ENCODE measurements at regions not wholly inside any gene's neighbourhood (a gene's known extent, or its start where the extent isn't known, plus 50 kb on each side); places are given as distances from the start of the nearest gene placed in this dataset.

DNA sequence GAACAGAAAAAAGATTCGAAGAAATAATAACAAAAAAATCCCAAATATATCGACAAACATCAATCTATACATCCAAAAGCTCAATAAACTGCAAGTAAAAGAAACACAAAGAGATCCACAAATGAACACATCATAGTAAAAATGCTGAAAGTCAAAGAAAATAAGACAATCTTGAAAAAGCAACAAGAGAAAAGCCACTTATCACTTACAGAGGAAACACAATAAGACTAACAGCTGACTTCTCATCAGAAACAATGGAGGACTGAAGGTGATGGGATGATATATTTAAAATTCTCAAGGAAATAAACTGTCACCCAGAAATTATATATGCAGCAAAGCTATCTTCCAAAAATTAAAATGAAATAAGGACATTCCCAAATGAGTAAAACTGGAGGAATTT, 140.3 kb downstream of the NDUFA10 start:
- no peak overlapping the region for H3K27ac ChIP-seq (replicated peaks)
- no peak overlapping the region for H3K4me3 ChIP-seq (replicated peaks; ENCODE audit: insufficient read depth, low read length)
- DNase-seq (ENCODE audit: low read depth in 1 of 2, low spot score in 1 of 2): no peak
- H3K27me3 ChIP-seq (ENCODE audit: insufficient read depth, poor library complexity, severe bottlenecking): no peaks in the 10 kb centered on the region
- TF ChIP-seq SPI1 (IDR thresholded peaks at IDR 0.05; ENCODE audit: borderline replicate concordance, low read depth) (no peak), GABPA (IDR thresholded peaks at IDR 0.05; ENCODE audit: low read depth) (no peak), POLR2AphosphoS5 (IDR thresholded peaks at IDR 0.05; ENCODE audit: low read depth) (no peak), REST (IDR thresholded peaks at IDR 0.05; ENCODE audit: insufficient replicate concordance, low read depth) (no peak)
- TF ChIP-seq, protein P1, sequence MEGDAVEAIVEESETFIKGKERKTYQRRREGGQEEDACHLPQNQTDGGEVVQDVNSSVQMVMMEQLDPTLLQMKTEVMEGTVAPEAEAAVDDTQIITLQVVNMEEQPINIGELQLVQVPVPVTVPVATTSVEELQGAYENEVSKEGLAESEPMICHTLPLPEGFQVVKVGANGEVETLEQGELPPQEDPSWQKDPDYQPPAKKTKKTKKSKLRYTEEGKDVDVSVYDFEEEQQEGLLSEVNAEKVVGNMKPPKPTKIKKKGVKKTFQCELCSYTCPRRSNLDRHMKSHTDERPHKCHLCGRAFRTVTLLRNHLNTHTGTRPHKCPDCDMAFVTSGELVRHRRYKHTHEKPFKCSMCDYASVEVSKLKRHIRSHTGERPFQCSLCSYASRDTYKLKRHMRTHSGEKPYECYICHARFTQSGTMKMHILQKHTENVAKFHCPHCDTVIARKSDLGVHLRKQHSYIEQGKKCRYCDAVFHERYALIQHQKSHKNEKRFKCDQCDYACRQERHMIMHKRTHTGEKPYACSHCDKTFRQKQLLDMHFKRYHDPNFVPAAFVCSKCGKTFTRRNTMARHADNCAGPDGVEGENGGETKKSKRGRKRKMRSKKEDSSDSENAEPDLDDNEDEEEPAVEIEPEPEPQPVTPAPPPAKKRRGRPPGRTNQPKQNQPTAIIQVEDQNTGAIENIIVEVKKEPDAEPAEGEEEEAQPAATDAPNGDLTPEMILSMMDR (IDR thresholded peaks at IDR 0.05; ENCODE audit: insufficient read depth, low read length): no peak

- Histone ChIP-seq H3K27ac (replicated peaks) (no peak overlapping the region), H3K4me3 (replicated peaks; ENCODE audit: insufficient read depth, low read length) (no peak overlapping the region), H3K27me3 (ENCODE audit: insufficient read depth, poor library complexity, severe bottlenecking) (no peaks in the 10 kb centered on the region)
- DNase-seq (ENCODE audit: low read depth in 1 of 2, low spot score in 1 of 2): no peak
- TF ChIP-seq POLR2AphosphoS5 (IDR thresholded peaks at IDR 0.05; ENCODE audit: low read depth): no peak
- no peak for TF ChIP-seq SPI1 (IDR thresholded peaks at IDR 0.05; ENCODE audit: borderline replicate concordance, low read depth)
These were observed 141.1 kb downstream of the NDUFA10 start for GRCh38 chr2:239884051-239884405.

DNA sequence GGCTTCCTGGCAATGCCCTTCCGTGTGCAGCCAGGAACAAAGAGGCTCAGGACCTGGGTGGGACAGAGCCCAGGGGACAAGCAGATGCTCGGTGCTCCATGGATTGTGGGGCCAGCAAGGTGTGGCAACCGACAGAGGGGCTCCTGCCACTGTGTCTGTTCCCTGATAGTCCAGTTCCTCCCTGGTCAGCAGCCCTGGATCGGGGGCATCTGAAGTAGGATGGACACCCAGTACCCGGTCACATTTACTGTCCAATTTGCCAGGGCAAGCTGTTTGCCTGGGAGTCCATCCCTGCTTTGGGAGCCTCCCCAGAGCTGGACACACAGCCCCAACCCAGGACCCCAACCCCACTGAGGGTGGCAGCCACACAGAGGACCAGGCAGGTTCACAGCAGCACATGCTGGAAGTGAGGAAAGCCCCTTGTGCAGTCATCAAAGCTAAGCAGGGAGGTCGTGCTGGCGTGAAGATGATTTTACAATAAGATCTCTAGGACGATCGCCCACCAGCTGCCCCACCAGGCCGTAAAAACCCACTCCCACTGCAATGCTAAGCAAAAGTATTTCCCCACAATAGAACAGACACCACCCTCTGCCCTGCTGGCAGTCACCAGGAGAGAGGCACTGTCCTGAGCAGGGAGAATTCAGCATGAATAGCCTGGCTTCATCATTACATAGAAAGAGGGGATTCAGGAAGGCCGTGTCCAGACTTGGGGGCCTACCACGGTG, 141.7 kb downstream of the NDUFA10 start:
- no peak for DNase-seq (ENCODE audit: low read depth in 1 of 2, low spot score in 1 of 2)
- no peaks in the 10 kb centered on the region for H3K27me3 ChIP-seq (ENCODE audit: insufficient read depth, poor library complexity, severe bottlenecking)
- H3K4me3 ChIP-seq (replicated peaks; ENCODE audit: insufficient read depth, low read length): no peak overlapping the region
- H3K27ac ChIP-seq (replicated peaks): no peak overlapping the region
- TF ChIP-seq POLR2AphosphoS5 (IDR thresholded peaks at IDR 0.05; ENCODE audit: low read depth) (no peak), SPI1 (IDR thresholded peaks at IDR 0.05; ENCODE audit: borderline replicate concordance, low read depth) (no peak), REST (IDR thresholded peaks at IDR 0.05; ENCODE audit: insufficient replicate concordance, low read depth) (no peak), GABPA (IDR thresholded peaks at IDR 0.05; ENCODE audit: low read depth) (no peak)
- TF ChIP-seq, protein P1 (IDR thresholded peaks at IDR 0.05; ENCODE audit: insufficient read depth, low read length): no peak

GRCh38 chr2:239882781-239883180, 142.4 kb downstream of the NDUFA10 start:
- H3K27me3 ChIP-seq (ENCODE audit: insufficient read depth, poor library complexity, severe bottlenecking): no peaks in the 10 kb centered on the region
- TF ChIP-seq, protein P1 (IDR thresholded peaks at IDR 0.05; ENCODE audit: insufficient read depth, low read length): no peak
- DNase-seq (ENCODE audit: low read depth in 1 of 2, low spot score in 1 of 2): no peak
- H3K27ac ChIP-seq (replicated peaks): no peak overlapping the region
- no peak overlapping the region for H3K4me3 ChIP-seq (replicated peaks; ENCODE audit: insufficient read depth, low read length)
